ENCODE measurements at regions not wholly inside any gene's neighbourhood (a gene's known extent, or its start where the extent isn't known, plus 50 kb on each side); places are given as distances from the start of the nearest gene placed in this dataset.

GRCh38 chr14:85915711-85916110 is 385.8 kb downstream of the FLRT2 start:
- Histone ChIP-seq H3K4me3 (replicated peaks in 1 of 3; ENCODE audit: insufficient read depth in 1 of 3, low read depth in 2 of 3, low read length in 3 of 3) (no peak overlapping the region), H3K4me1 (ENCODE audit: insufficient read depth, low read length) (no peaks in the 10 kb centered on the region), H2AFZ (ENCODE audit: low read length) (no peak overlapping the region), H3K79me2 (ENCODE audit: insufficient read depth, low read length) (no peaks in the 10 kb centered on the region), H3K9ac (ENCODE audit: insufficient read depth, low read depth, low read length) (no peak overlapping the region), H3K36me3 (replicated peaks in 1 of 2; ENCODE audit: control insufficient read depth in 1 of 2, insufficient read depth in 2 of 2, low read length in 2 of 2) (no peaks in the 10 kb centered on the region), H4K20me1 (ENCODE audit: insufficient read depth, low read length) (no peaks in the 10 kb centered on the region), H3K4me2 (ENCODE audit: low read depth, low read length) (no peak overlapping the region), H3K9me3 (ENCODE audit: low read length) (peaks cover 83% of the 10 kb centered on the region), H3K27ac (ENCODE audit: extremely low read length, insufficient read depth, low read length) (no peak overlapping the region), H3K27me3 (ENCODE audit: control insufficient read depth in 1 of 2, insufficient read depth in 2 of 2, low read length in 2 of 2) (no peaks in the 10 kb centered on the region)
- BruUV-seq (replicated peaks): no TSS peak
- FAIRE-seq (no peak), DNase-seq (ENCODE audit: low spot score) (no peak), ATAC-seq (no peak)
- ChIA-PET CTCF (ENCODE audit: low intra/inter-chr PET ratio, low total read pairs) (no interaction called here), POLR2A (no interaction called here)
- TF ChIP-seq POGZ (CRISPR knock-in tag; IDR thresholded peaks at IDR 0.05) (no peak), ZNF326 (CRISPR knock-in tag; IDR thresholded peaks at IDR 0.05; ENCODE audit: borderline replicate concordance) (no peak), MIXL1 (CRISPR knock-in tag; IDR thresholded peaks at IDR 0.05) (no peak), ZKSCAN8 (CRISPR knock-in tag; IDR thresholded peaks at IDR 0.05; ENCODE audit: borderline replicate concordance) (no peak), NR2F1 (CRISPR knock-in tag; IDR thresholded peaks at IDR 0.05) (no peak), NFKBIZ (CRISPR knock-in tag; IDR thresholded peaks at IDR 0.05) (no peak), ZNF576 (CRISPR knock-in tag; IDR thresholded peaks at IDR 0.05) (no peak), ZIK1 (CRISPR knock-in tag; IDR thresholded peaks at IDR 0.05; ENCODE audit: borderline replicate concordance, low read depth) (no peak), GABPA (IDR thresholded peaks at IDR 0.05; ENCODE audit: low read depth, low read length) (no peak), GABPA (CRISPR knock-in tag; IDR thresholded peaks at IDR 0.05; ENCODE audit: low read depth) (no peak), EEA1 (CRISPR knock-in tag; IDR thresholded peaks at IDR 0.05; ENCODE audit: borderline replicate concordance) (no peak), ZNF678 (CRISPR knock-in tag; IDR thresholded peaks at IDR 0.05) (no peak), CREB1 (IDR thresholded peaks at IDR 0.05) (no peak), CREB1 (CRISPR knock-in tag; IDR thresholded peaks at IDR 0.05) (no peak), REXO4 (CRISPR knock-in tag; IDR thresholded peaks at IDR 0.05; ENCODE audit: borderline replicate concordance) (no peak)
- intact Hi-C loops (cut with micrococcal nuclease; ENCODE audit: unreplicated experiment) (no loop called here), in situ Hi-C loops (cut with HindIII; ENCODE audit: extremely low pct_ligation_motif_present, low pct_unique_long_range_greater_than_20kb) (no loop called here)
- WGBS (ENCODE audit: low lambda C conversion rate): 36% methylated on average over 2 of the region's 2 CpGs
